ENCODE measurements at regions not wholly inside any gene's neighbourhood (a gene's known extent, or its start where the extent isn't known, plus 50 kb on each side); places are given as distances from the start of the nearest gene placed in this dataset.

GRCh38 chr1:70805641-70806040, 242.0 kb downstream of the PTGER3 start:
- Histone ChIP-seq H3K27me3 (no peaks in the 10 kb centered on the region), H3K4me3 (no peak overlapping the region), H3K9me3 (peaks cover 3% of the 10 kb centered on the region), H3K9ac (no peak overlapping the region), H4K20me1 (no peaks in the 10 kb centered on the region), H3K4me1 (no peaks in the 10 kb centered on the region), H3K27ac (no peak overlapping the region), H3K36me3 (no peaks in the 10 kb centered on the region), H3K4me2 (no peak overlapping the region)
- no peak for TF ChIP-seq Cebpa-rat (IDR thresholded peaks at IDR 0.05)

- H3K36me3 ChIP-seq, result no peaks in the 10 kb centered on the region
- H3K4me1 ChIP-seq, result no peaks in the 10 kb centered on the region
- no peak overlapping the region for H3K9ac ChIP-seq
- no peak overlapping the region for H3K4me3 ChIP-seq
- peaks cover 3% of the 10 kb centered on the region for H3K9me3 ChIP-seq
- H4K20me1 ChIP-seq, result no peaks in the 10 kb centered on the region
- H3K27ac ChIP-seq, result no peak overlapping the region
- no peak for TF ChIP-seq Cebpa-rat (IDR thresholded peaks at IDR 0.05)
- H3K27me3 ChIP-seq, result no peaks in the 10 kb centered on the region
- H3K4me2 ChIP-seq, result no peak overlapping the region
Measured at GRCh38 chr1:70807088-70807664, 240.4 kb downstream of the PTGER3 start.

GRCh38 chr1:70809069-70809468, 238.5 kb downstream of the PTGER3 start:
- Histone ChIP-seq H3K27me3 (no peaks in the 10 kb centered on the region), H3K36me3 (no peaks in the 10 kb centered on the region), H3K9me3 (no peaks in the 10 kb centered on the region), H3K4me3 (no peak overlapping the region), H4K20me1 (no peaks in the 10 kb centered on the region), H3K9ac (no peak overlapping the region), H3K4me1 (no peaks in the 10 kb centered on the region), H3K27ac (no peak overlapping the region), H3K4me2 (no peak overlapping the region)
- TF ChIP-seq Cebpa-rat (IDR thresholded peaks at IDR 0.05), result no peak

GRCh38 chr1:70811815-70812214, 235.8 kb downstream of the PTGER3 start:
- H3K36me3 ChIP-seq, result no peaks in the 10 kb centered on the region
- no peaks in the 10 kb centered on the region for H3K4me1 ChIP-seq
- H3K4me3 ChIP-seq, result no peak overlapping the region
- H3K4me2 ChIP-seq, result no peak overlapping the region
- no peak overlapping the region for H3K9ac ChIP-seq
- H3K27ac ChIP-seq, result no peak overlapping the region
- no peaks in the 10 kb centered on the region for H3K27me3 ChIP-seq
- H3K9me3 ChIP-seq, result no peaks in the 10 kb centered on the region
- no peak for TF ChIP-seq Cebpa-rat (IDR thresholded peaks at IDR 0.05)
- no peaks in the 10 kb centered on the region for H4K20me1 ChIP-seq

GRCh38 chr1:70812442-70813109, 235.0 kb downstream of the PTGER3 start:
- H4K20me1 ChIP-seq, result no peaks in the 10 kb centered on the region
- H3K27ac ChIP-seq, result no peak overlapping the region
- no peaks in the 10 kb centered on the region for H3K4me1 ChIP-seq
- TF ChIP-seq Cebpa-rat (IDR thresholded peaks at IDR 0.05), result no peak
- no peak overlapping the region for H3K9ac ChIP-seq
- no peaks in the 10 kb centered on the region for H3K36me3 ChIP-seq
- no peaks in the 10 kb centered on the region for H3K27me3 ChIP-seq
- H3K9me3 ChIP-seq, result no peaks in the 10 kb centered on the region
- no peak overlapping the region for H3K4me2 ChIP-seq
- H3K4me3 ChIP-seq, result no peak overlapping the region

- Histone ChIP-seq H3K9ac (no peak overlapping the region), H3K4me1 (no peaks in the 10 kb centered on the region), H3K36me3 (no peaks in the 10 kb centered on the region), H3K4me3 (no peak overlapping the region), H3K9me3 (no peaks in the 10 kb centered on the region), H3K27ac (no peak overlapping the region), H3K27me3 (no peaks in the 10 kb centered on the region), H3K4me2 (no peak overlapping the region), H4K20me1 (no peaks in the 10 kb centered on the region)
- TF ChIP-seq Cebpa-rat (IDR thresholded peaks at IDR 0.05), result no peak
Measured at GRCh38 chr1:70818401-70818800, 229.2 kb downstream of the PTGER3 start.

- Histone ChIP-seq H3K4me1 (no peaks in the 10 kb centered on the region), H4K20me1 (no peaks in the 10 kb centered on the region), H3K9ac (no peak overlapping the region), H3K27ac (no peak overlapping the region), H3K9me3 (no peaks in the 10 kb centered on the region), H3K27me3 (no peaks in the 10 kb centered on the region), H3K4me3 (no peak overlapping the region), H3K36me3 (no peaks in the 10 kb centered on the region), H3K4me2 (no peak overlapping the region)
- TF ChIP-seq Cebpa-rat (IDR thresholded peaks at IDR 0.05), result no peak
Measured at GRCh38 chr1:70819231-70819630, 228.4 kb downstream of the PTGER3 start.

GRCh38 chr1:70819785-70820184, 227.8 kb downstream of the PTGER3 start:
- no peak for TF ChIP-seq Cebpa-rat (IDR thresholded peaks at IDR 0.05)
- H4K20me1 ChIP-seq, result no peaks in the 10 kb centered on the region
- H3K4me1 ChIP-seq, result no peaks in the 10 kb centered on the region
- H3K9ac ChIP-seq, result no peak overlapping the region
- no peak overlapping the region for H3K27ac ChIP-seq
- no peak overlapping the region for H3K4me2 ChIP-seq
- H3K9me3 ChIP-seq, result no peaks in the 10 kb centered on the region
- H3K4me3 ChIP-seq, result no peak overlapping the region
- H3K36me3 ChIP-seq, result no peaks in the 10 kb centered on the region
- no peaks in the 10 kb centered on the region for H3K27me3 ChIP-seq

GRCh38 chr1:70820396-70820795, 227.2 kb downstream of the PTGER3 start:
- H3K27me3 ChIP-seq, result no peaks in the 10 kb centered on the region
- no peaks in the 10 kb centered on the region for H3K9me3 ChIP-seq
- H3K36me3 ChIP-seq, result no peaks in the 10 kb centered on the region
- H3K4me3 ChIP-seq, result no peak overlapping the region
- no peak for TF ChIP-seq Cebpa-rat (IDR thresholded peaks at IDR 0.05)
- no peaks in the 10 kb centered on the region for H4K20me1 ChIP-seq
- H3K27ac ChIP-seq, result no peak overlapping the region
- H3K4me1 ChIP-seq, result no peaks in the 10 kb centered on the region
- no peak overlapping the region for H3K9ac ChIP-seq
- H3K4me2 ChIP-seq, result no peak overlapping the region

- Histone ChIP-seq H3K27ac (no peak overlapping the region), H4K20me1 (no peaks in the 10 kb centered on the region), H3K36me3 (no peaks in the 10 kb centered on the region), H3K4me3 (no peak overlapping the region), H3K9me3 (no peaks in the 10 kb centered on the region), H3K9ac (no peak overlapping the region), H3K4me1 (no peaks in the 10 kb centered on the region), H3K27me3 (no peaks in the 10 kb centered on the region), H3K4me2 (no peak overlapping the region)
- no peak for TF ChIP-seq Cebpa-rat (IDR thresholded peaks at IDR 0.05)
Measured at GRCh38 chr1:70820995-70821394, 226.6 kb downstream of the PTGER3 start.

Measured in BLaER1 (cell line).